Prostate gland (tissue), 2 donors: ENCODE measurements at regions not wholly inside any gene's neighbourhood (a gene's known extent, or its start where the extent isn't known, plus 50 kb on each side); places are given as distances from the start of the nearest gene placed in this dataset.

Experiments
- DNase-seq: peaks from one replicate; pipeline ENCODE4 v3.0.0-alpha.2; 2019; ENCODE audit warnings: low spot score
- H3K27ac ChIP-seq, 2 donors: fragments of 200-600 bp; sonication (generic); 2 replicates each; pipeline ENCODE4 v1.5.1; 2017 to 2019
- H3K27me3 ChIP-seq: fragments of 200-600 bp; sonication (generic); replicated peaks from 2 replicates; pipeline ENCODE4 v1.5.1; 2019; ENCODE audit not compliant: insufficient read depth
- H3K36me3 ChIP-seq, 2 donors: fragments of 200-600 bp; sonication (generic); 1 replicate in 1 of 2; 2 replicates in 1 of 2; pipeline versions ENCODE4 v1.5.1 to v1.8.1; 2017 to 2019
- H3K4me1 ChIP-seq: fragments of 200-600 bp; sonication (generic); replicated peaks from 2 replicates; pipeline ENCODE4 v1.5.1; 2019
- H3K4me3 ChIP-seq, 2 donors: fragments of 200-600 bp; sonication (generic); 2 replicates each; pipeline ENCODE4 v1.5.1; 2017 to 2019
- H3K9me3 ChIP-seq: fragments of 200-600 bp; sonication (generic); 2 replicates; pipeline ENCODE4 v1.5.1; 2017
- POLR2A ChIP-seq: fragments of 450-650 bp; IDR thresholded peaks from one replicate; pipeline ENCODE4 v1.6.1; 2016; ENCODE audit warnings: antibody characterized with exemption, mild to moderate bottlenecking
- POLR2AphosphoS5 ChIP-seq: sonication (generic); formaldehyde crosslinking; IDR thresholded peaks from one replicate; pipeline ENCODE4 v1.6.1; 2017; ENCODE audit warnings: antibody characterized with exemption
- WGBS: methylation state at CpG from one replicate; pipeline ENCODE4 v1.1.5; 2018; 5-methylcytosine and 5-hydroxymethylcytosine counted together
- intact Hi-C: fragments of 100-400 bp; cut with DNase I; formaldehyde crosslinking; loops from one replicate; pipeline ENCODE4 v1.14.2; 2022
- TF ChIP-seq, protein P1 (sequence below), 4 experiments: fragments of 200-600 bp in 2 of 4; fragments of 450-650 bp in 2 of 4; sonication (generic) in 2 of 4; IDR thresholded peaks; 1 replicate in 3 of 4; 2 replicates in 1 of 4; pipeline ENCODE4 v1.5.1; 2016 to 2019; ENCODE audit warnings: antibody characterized with exemption in 4 of 4, mild to moderate bottlenecking in 2 of 4, moderate library complexity in 2 of 4

DNA sequence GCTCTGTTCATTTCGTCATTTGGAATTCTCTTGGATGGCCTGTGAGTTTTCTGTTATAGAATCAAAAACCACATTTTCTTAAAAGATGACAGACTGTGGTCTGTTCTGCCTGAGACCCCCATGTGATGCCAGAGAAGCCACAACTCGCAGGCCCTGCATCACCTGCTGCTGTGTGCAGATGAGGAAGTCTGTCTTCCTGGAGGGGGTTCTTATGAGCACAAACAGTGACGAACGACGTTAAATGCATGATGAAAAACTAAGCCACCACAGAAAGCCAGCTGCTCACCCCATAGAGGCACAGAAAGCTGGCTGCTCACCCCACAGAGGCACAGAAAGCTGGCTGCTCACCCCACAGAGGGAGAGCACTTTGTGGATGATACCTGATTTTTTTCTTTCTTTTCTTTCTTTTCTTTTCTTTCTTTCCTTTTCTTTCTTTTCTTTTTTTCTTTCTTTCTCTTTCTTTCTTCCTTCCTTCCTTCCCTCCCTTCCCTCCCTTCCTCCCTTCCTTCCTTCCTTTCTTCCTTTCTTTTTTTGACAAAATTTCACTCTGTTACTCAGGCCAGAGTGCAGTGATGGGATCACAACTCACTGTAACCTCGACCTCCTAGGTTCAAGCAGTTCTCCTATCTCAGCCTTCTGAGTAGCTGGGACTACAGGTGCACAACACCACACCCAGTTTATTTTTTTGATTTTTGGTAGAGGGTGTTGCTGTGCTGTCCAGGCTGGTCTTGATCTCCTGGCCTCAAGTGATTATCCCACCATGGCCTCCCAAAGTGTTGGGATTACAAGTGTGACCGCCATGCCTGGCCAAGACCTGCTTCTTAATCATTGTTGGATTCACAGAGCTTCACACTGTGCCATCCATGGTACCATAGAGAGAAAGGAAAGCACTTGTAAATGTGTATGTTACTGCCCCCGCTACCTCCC, 1191.4 kb downstream of the UQCRFS1 start:
- intact Hi-C loops, result no loop called here
- 75% methylated on average over 8 of the region's 8 CpGs for WGBS
- no peak overlapping the region for H3K4me3 ChIP-seq
- H3K36me3 ChIP-seq, result no peaks in the 10 kb centered on the region
- H3K27me3 ChIP-seq, result no peaks in the 10 kb centered on the region
- H3K27ac ChIP-seq, result no peak overlapping the region
- no peak for TF ChIP-seq POLR2A
- TF ChIP-seq, protein P1, sequence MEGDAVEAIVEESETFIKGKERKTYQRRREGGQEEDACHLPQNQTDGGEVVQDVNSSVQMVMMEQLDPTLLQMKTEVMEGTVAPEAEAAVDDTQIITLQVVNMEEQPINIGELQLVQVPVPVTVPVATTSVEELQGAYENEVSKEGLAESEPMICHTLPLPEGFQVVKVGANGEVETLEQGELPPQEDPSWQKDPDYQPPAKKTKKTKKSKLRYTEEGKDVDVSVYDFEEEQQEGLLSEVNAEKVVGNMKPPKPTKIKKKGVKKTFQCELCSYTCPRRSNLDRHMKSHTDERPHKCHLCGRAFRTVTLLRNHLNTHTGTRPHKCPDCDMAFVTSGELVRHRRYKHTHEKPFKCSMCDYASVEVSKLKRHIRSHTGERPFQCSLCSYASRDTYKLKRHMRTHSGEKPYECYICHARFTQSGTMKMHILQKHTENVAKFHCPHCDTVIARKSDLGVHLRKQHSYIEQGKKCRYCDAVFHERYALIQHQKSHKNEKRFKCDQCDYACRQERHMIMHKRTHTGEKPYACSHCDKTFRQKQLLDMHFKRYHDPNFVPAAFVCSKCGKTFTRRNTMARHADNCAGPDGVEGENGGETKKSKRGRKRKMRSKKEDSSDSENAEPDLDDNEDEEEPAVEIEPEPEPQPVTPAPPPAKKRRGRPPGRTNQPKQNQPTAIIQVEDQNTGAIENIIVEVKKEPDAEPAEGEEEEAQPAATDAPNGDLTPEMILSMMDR (IDR thresholded peaks at IDR 0.05), result no peak
- no peak for TF ChIP-seq POLR2AphosphoS5
- no peaks in the 10 kb centered on the region for H3K9me3 ChIP-seq
- no peaks in the 10 kb centered on the region for H3K4me1 ChIP-seq
- DNase-seq, result no peak

DNA sequence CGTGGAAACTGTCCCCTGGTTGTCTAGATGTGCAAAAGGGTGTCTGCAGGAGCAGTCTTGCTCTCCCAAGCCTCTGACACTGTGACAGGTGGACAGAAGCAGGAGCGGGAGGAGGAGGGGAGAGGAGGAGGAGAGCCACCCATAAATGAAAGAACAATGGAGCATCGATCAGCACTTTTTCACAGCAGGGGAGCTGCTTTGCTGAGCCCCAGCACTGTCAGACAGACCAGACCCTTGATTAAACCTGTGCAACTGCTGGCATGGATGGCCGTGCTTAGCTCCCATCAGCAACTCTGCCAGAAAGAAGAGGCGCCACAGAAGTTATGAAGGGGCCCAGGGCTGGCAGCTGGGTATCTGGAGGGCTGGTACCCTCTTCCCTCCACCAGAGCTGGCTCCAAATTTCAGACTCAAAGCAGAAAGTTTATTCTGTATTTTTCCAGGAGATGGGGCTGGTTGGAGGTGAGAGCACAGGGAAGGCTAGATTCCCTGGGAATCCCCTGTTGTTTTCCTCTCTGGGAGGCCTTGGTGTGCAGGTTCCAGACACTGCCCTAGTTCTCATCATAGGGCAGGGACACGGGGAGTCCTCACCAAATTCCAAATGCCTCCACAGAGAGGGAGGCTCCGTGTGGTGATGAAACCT, 1192.2 kb downstream of the UQCRFS1 start:
- TF ChIP-seq, protein P1 (IDR thresholded peaks at IDR 0.05), result no peak
- TF ChIP-seq POLR2AphosphoS5 (no peak), POLR2A (no peak)
- WGBS, result 37% methylated on average over 6 of the region's 7 CpGs

DNA sequence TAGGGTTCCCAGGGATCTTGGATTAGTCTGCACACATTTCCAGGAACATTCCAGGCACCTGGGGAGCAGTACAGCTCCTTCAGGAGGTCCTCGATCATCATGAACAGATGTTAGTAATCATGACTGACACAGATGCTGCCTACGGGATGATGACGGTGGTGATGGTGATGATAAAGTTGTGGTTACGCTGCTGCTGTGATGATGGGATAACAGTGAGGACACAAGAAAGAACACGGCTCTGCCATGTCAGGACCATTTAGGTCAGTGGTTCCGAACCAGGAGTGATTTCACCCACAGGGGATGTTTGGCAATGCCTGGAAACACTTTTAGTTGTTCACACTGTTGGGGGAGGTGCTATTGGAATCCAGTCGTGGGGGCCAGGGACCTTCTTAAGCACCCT, 1193.0 kb downstream of the UQCRFS1 start:
- Histone ChIP-seq H3K27me3 (no peaks in the 10 kb centered on the region), H3K4me3 (no peak overlapping the region), H3K36me3 (no peaks in the 10 kb centered on the region), H3K27ac (no peak overlapping the region), H3K4me1 (no peaks in the 10 kb centered on the region), H3K9me3 (no peaks in the 10 kb centered on the region)
- WGBS, result 66% methylated on average over 7 of the region's 7 CpGs
- DNase-seq, result no peak
- TF ChIP-seq, protein P1 (IDR thresholded peaks at IDR 0.05), result no peak
- no peak for TF ChIP-seq POLR2A
- TF ChIP-seq POLR2AphosphoS5, result no peak
- intact Hi-C loops, result no loop called here

More for the DNA sequence above, 1192.2 kb downstream of the UQCRFS1 start:
- H3K4me1 ChIP-seq, result no peaks in the 10 kb centered on the region
- H3K4me3 ChIP-seq, result no peak overlapping the region
- H3K27ac ChIP-seq, result no peak overlapping the region
- H3K27me3 ChIP-seq, result no peaks in the 10 kb centered on the region
- H3K36me3 ChIP-seq, result no peaks in the 10 kb centered on the region
- no peak for DNase-seq
- H3K9me3 ChIP-seq, result no peaks in the 10 kb centered on the region
- intact Hi-C loops, result no loop called here

DNA sequence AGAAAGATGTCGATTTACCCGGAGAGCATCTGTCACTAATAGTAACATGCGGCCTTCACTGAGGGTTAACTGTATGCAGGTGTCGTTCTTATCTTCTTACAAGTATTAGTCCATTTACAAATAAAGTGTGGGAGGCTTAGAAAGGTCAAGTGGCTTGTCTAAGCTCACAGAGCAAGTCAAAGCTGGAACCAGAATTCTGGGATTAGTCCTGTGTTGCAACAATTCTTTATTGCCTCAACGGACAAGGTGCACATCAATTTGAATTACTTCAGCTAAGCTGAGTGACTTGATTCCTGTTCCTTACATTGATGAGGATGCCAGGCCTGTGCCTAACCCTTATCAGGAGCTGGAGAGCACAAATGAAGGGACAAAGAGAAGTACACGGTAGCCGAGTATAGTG, 1193.6 kb downstream of the UQCRFS1 start:
- TF ChIP-seq, protein P1 (IDR thresholded peaks at IDR 0.05), result no peak
- TF ChIP-seq POLR2AphosphoS5, result no peak
- TF ChIP-seq POLR2A, result no peak
- no peaks in the 10 kb centered on the region for H3K9me3 ChIP-seq
- no peaks in the 10 kb centered on the region for H3K36me3 ChIP-seq
- no peak for DNase-seq
- no peaks in the 10 kb centered on the region for H3K4me1 ChIP-seq
- intact Hi-C loops, result no loop called here
- 76% methylated on average over 7 of the region's 7 CpGs for WGBS
- H3K27ac ChIP-seq, result no peak overlapping the region
- no peak overlapping the region for H3K4me3 ChIP-seq
- H3K27me3 ChIP-seq, result no peaks in the 10 kb centered on the region
